ENCODE measurements at regions not wholly inside any gene's neighbourhood (a gene's known extent, or its start where the extent isn't known, plus 50 kb on each side); places are given as distances from the start of the nearest gene placed in this dataset.
A peak's percentile ranks its signal among the peaks of the same experiment; 100 is the strongest.

DNA sequence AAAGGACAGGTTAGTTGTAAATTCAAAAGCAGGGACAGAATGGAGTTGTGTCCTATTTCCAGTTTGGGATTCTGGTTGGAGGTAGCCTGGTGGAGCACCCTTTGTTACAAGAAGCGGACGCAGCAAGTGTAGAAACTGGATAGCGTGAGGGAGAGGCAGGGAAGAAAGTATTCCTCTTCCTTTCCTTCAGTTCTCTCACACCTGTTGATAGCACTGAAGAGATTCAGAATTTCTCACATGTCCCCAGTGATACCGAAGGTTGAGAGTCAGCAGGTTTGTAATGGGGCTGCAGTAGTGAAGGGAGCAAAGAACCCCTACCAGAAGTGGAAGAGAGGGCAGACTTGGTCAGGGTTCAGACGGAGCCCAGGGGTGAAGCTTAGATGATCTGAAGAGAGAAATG, 399.2 kb downstream of the SPRY2 start:
- no peak overlapping the region for H4K5ac ChIP-seq (ENCODE audit: low read depth, low read length)
- H3K14ac ChIP-seq (replicated peaks; ENCODE audit: low read depth, low read length) = 0 out of 2 replicates have a peak overlapping the region, but pooled peaks have one; percentile 4
- no peak overlapping the region for H3K18ac ChIP-seq (ENCODE audit: low read depth, low read length)
- peak overlapping the region; percentile 54 for H2AK5ac ChIP-seq (ENCODE audit: low read depth, low read length)
- no peak for TF ChIP-seq FOS (IDR thresholded peaks at IDR 0.05; ENCODE audit: low read depth, low read length)
- no peak for TF ChIP-seq RAD21 (IDR thresholded peaks at IDR 0.05; ENCODE audit: low read length)
- no peak for TF ChIP-seq MAFK (IDR thresholded peaks at IDR 0.05; ENCODE audit: low read depth, low read length)
- no peak for TF ChIP-seq CTCF (conservative IDR thresholded peaks at IDR 0.05; ENCODE audit: low read depth, low read length)
- TF ChIP-seq NFE2L2 (IDR thresholded peaks at IDR 0.05; ENCODE audit: low read depth, low read length) = no peak
- TF ChIP-seq, protein P1, sequence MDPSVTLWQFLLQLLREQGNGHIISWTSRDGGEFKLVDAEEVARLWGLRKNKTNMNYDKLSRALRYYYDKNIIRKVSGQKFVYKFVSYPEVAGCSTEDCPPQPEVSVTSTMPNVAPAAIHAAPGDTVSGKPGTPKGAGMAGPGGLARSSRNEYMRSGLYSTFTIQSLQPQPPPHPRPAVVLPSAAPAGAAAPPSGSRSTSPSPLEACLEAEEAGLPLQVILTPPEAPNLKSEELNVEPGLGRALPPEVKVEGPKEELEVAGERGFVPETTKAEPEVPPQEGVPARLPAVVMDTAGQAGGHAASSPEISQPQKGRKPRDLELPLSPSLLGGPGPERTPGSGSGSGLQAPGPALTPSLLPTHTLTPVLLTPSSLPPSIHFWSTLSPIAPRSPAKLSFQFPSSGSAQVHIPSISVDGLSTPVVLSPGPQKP (IDR thresholded peaks at IDR 0.05; ENCODE audit: borderline replicate concordance, low read depth, low read length) = no peak
- BruUV-seq (replicated peaks) = no TSS peak
- peak overlapping the region; percentile 4; the same call in 1 of the 3 replicates for H2BK15ac ChIP-seq (ENCODE audit: low read depth, low read length)
- no peak for ATAC-seq (ENCODE audit: low read depth)
- intact Hi-C loops (cut with micrococcal nuclease) (no loop called here), dilution Hi-C loops (cut with HindIII; ENCODE audit: low sequenced_read_pairs, unreplicated experiment) (no loop called here), in situ Hi-C loops (cut with MboI; ENCODE audit: low sequenced_read_pairs) (no loop called here)
- H2BK120ac ChIP-seq (ENCODE audit: low read depth, low read length) = no peak overlapping the region
- no peaks in the 10 kb centered on the region for H4K20me1 ChIP-seq (ENCODE audit: insufficient read depth, low read length)
- DNase-seq = no peak
- no CpG with 5 or more reads among the region's 5 CpGs for WGBS, 2 experiments (ENCODE audit: extremely low coverage in 2 of 2, insufficient read length in 1 of 2)
- peak overlapping the region; percentile 31 for H2BK20ac ChIP-seq (ENCODE audit: low read depth, low read length)
- H3K4me1 ChIP-seq (ENCODE audit: control insufficient read depth, insufficient read depth, low read length) = peaks cover 10% of the 10 kb centered on the region
- H3K27me3 ChIP-seq (ENCODE audit: control insufficient read depth, insufficient read depth, low read length) = no peaks in the 10 kb centered on the region
- no peak overlapping the region for H3K4me3 ChIP-seq (ENCODE audit: insufficient read depth, low read depth, low read length)
- H3K27ac ChIP-seq (ENCODE audit: insufficient read depth, low read length) = no peak overlapping the region
- no peak overlapping the region for H3K9ac ChIP-seq (ENCODE audit: low read depth, low read length)
- H3K9me1 ChIP-seq (ENCODE audit: insufficient read depth, low read length) = 0 out of 2 replicates have a peak, but pooled peaks cover 2% of the 10 kb centered on the region
- H3K79me1 ChIP-seq (ENCODE audit: low read depth in 1 of 2, low read length in 2 of 2) = 0 out of 4 replicates have a peak, but pooled peaks cover 0 to 4% of the 10 kb centered on the region in 2 experiments
- no peak overlapping the region for H2AK9ac ChIP-seq (replicated peaks; ENCODE audit: low read depth, low read length, poor library complexity)
- H3K4me2 ChIP-seq (ENCODE audit: low read depth, low read length) = no peak overlapping the region
- H2AFZ ChIP-seq (replicated peaks; ENCODE audit: low read length, poor library complexity) = no peak overlapping the region
- no peak overlapping the region for H2BK5ac ChIP-seq (ENCODE audit: low read depth, low read length, poor library complexity, severe bottlenecking)
- H3K4ac ChIP-seq (ENCODE audit: low read depth, low read length) = no peak overlapping the region
- POLR2A ChIA-PET (ENCODE audit: unreplicated experiment) = no interaction called here
- H4K91ac ChIP-seq (ENCODE audit: insufficient read depth, low read depth, low read length) = peak overlapping the region; percentile 23; the same call in 1 of the 2 replicates
- no peak overlapping the region for H3K56ac ChIP-seq (ENCODE audit: extremely low read depth, insufficient read depth, low read length)
- CTCF ChIA-PET = no interaction called here
- H3K23ac ChIP-seq (ENCODE audit: low read depth, low read length) = no peak overlapping the region
- no peaks in the 10 kb centered on the region for H3K9me3 ChIP-seq (ENCODE audit: control insufficient read depth, insufficient read depth, low read length)
- H3K36me3 ChIP-seq (ENCODE audit: control insufficient read depth, insufficient read depth, low read length) = no peaks in the 10 kb centered on the region
- H4K8ac ChIP-seq (ENCODE audit: low read depth in 2 of 2, low read length in 2 of 2) = no peak overlapping the region; a peak in 1 of 4 replicates

Measured in IMR-90 (cell line).